Stimulated activated CD4-positive, alpha-beta T cell treated with anti-CD3 and anti-CD28 coated beads, Interleukin-2, amount 100 ng/mL, for 24 hours (primary cell): ENCODE measurements at regions not wholly inside any gene's neighbourhood (a gene's known extent, or its start where the extent isn't known, plus 50 kb on each side); places are given as distances from the start of the nearest gene placed in this dataset.
"Not testable (repeated sequence)": the region's sequence is repeated elsewhere in the genome, so short reads cannot be mapped to it uniquely, and the experiment has no call there.

Source experiments
- DNase-seq, 2 donors: peaks; one replicate each; pipeline ENCODE4 v3.0.0-alpha.2; 2020

DNA sequence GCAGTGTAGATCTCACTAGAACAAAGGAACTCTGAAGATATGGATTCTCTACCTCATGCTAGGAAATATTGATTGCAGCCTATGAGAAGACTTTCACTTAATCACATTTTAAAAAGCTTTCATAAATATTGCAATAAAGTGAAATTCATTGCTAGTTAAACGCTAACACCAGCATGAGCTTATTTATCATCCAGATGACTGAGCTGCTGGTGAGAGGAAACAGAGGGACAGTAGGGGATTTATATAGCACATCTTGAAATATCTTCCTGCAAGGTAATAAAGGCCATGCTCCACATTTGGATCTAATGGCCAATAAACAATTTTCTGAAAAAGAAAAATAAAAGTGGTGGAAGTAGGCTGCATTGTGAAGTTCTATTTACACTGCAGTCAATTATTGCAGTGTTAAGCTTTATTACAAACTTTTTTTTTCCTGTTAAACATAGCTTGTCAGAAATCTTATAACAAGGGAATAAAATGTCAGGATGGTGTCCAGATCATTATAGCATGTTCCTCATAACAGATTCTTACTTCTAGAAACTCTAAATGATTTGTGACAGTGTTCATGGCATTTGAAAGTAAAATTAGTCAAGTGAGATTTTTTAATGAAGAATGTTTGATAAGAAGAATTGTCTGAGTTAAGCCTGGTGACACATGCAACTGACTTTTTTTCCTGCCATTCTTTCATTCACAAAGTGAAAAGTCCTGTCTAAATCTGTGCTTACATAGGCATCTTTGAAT is 342.6 kb downstream of the DMAC1 start:
- DNase-seq, result no peak

DNA sequence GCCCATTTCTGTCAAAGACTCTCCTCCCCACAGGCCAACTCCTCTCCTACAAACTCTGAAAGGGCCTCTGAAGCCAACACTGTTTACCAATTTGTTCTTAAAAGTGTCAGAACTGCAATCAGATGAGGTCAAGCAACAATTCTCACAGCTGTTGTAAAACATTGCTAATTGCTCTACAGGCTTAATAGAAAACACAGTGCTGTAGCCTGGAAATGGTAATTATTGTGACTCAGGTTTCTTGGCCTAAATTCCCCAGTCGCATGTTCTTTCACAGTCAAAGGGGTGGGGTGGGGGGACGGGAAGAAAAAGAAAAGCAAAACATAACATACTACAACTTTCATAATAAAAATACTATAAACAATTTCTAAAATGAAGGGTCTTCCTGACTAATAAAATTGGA is 343.2 kb downstream of the DMAC1 start:
- no peak for DNase-seq

- DNase-seq, result no peak
Measured at GRCh38 chr9:7454624-7455023, 345.0 kb downstream of the DMAC1 start.

GRCh38 chr9:7452378-7452777 is 347.2 kb downstream of the DMAC1 start:
- DNase-seq, result no peak

DNA sequence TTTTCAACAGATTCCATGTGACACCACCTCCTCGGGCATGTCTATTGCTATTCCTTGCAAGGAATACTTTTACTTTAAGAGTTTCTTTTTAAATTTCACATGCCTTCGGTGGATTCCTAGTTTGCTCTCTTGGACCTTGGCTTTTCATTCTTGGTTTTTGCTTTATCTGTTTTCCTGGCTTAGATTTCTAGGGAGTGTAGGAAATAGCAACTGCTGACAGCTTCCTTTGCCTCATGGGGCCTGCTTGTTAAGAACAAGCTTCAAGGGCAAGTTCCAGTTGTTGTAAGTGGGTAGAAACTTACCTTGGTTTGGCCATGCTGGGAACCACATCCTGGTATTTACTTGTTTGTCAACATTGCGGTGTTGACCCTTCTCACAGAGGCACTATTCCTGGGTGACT is 348.5 kb downstream of the DMAC1 start:
- no peak for DNase-seq

DNA sequence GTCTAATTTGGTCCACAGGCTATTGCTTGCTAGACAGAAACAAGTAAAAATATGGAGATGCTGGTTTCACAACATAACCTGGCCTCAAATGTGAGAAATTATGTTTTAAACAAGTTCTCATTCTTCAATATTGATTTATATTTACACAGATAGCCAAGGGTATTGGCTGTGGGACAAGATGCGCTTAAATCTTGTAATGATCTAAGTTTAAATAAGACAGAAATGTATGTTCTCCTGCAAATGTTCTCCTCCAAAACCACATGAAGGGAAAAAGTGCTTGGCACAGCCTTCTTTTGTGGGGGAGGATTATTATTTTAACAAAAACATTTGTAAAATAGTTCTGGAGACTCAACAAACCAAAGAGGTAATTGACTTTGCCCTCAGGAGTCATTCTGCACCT is 356.0 kb downstream of the DMAC1 start:
- no peak for DNase-seq

GRCh38 chr9:7439355-7439995 is 360.1 kb downstream of the DMAC1 start:
- no peak for DNase-seq

DNA sequence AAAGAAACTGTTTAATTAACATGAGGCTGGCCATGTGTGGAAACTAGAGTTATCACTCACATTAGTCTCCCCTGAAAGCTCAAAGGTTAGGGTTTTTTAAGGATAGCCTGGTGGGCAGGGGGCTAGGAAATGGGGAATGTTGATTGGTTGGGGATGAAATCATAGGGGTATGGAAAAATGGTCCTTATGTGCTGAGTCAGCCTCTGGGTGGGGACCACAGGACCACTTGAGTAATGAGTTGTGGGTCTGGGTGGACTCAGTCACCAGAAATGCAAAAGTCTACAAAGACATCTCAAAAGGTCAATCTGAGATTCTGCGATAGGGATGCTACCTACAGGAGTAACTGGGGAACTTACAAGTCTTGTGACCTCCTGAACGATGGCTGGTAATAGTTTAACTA is 362.8 kb downstream of the DMAC1 start:
- no peak for DNase-seq

DNA sequence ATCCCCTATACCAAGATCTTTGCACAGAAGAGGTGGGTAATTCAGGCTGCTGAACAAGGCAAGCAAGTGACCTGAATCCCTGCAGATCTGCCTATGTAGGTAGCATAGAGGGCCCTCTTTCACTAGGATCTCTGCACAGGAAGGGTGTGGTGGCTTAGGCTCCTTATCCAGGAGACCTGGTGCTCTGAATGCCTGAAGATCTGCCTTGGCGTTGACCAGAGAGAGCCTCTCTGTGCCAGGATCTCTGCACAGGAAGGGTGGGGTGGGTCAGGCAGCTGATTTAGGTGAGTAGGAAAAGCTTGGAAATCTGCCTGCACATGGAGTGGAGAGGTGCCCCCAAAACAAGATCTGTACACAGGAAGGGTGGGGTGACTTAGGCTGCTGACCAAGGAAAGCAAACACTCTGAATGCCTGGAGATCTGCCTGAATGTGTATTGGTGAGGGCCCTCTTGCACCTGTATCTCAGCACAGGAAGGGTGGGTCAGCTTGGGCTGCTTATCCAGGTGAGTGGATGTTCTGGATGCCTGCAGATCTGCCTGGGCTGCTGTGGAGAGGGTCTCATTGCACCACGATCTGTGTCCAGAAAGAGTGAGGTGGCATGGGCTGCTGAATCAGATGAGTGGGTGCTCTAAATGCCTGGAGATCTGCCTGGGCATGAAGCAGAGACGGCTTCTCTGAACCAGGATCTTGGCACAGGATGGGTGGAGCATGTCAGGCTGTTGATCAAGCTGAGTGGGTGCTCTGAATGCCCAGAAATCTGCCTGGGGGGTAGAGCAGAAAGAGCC is 365.9 kb downstream of the DMAC1 start:
- DNase-seq, result no peak

- DNase-seq, result no peak
Measured at GRCh38 chr9:7432989-7433388, 366.6 kb downstream of the DMAC1 start.

DNA sequence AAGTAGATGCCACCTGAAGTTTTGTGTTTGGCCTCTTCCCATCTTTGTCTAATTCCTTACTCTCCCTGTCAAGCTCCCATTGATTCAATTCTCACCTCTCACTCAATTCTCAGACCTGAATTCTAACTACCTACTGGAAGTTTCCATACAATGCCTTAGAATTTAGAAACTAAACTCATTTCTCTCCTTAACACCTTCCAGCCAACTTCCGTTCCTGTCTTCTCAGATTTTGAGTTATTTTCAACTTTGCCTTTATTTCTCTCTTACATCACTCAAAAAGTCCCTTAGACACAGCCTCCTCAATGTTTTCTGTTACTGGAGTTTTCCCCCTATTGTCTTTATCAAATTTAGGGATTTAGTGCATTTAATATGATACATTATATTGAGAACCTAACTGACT is 382.2 kb downstream of the DMAC1 start:
- not testable (repeated sequence) for DNase-seq

DNA sequence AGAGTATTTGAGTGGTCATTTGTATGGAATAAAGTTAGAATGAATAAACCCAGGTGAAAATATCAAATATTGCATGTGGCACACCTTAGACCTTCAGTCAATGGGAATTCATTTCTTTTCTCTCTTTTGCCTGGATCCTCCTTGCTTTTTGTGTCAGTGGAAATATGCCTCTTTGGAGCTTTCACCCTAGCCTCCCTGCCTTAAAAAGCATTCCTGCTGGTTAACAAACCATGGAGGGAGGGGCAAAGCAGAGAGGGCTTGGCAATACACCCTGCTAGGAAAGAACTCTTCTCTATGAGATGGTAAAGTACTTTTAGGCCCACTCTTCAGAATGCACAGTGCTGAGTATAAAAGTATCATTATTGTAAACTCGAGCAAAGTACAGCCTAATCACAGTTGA is 383.7 kb downstream of the DMAC1 start:
- DNase-seq, result no peak

GRCh38 chr9:7408845-7409244 is 390.7 kb downstream of the DMAC1 start:
- no peak for DNase-seq

- no peak for DNase-seq
Measured at GRCh38 chr9:7407246-7407645, 392.3 kb downstream of the DMAC1 start.

GRCh38 chr9:7405924-7406604 is 393.5 kb downstream of the DMAC1 start:
- DNase-seq, result no peak

GRCh38 chr9:7403839-7404487 is 395.6 kb downstream of the DMAC1 start:
- no peak for DNase-seq

DNA sequence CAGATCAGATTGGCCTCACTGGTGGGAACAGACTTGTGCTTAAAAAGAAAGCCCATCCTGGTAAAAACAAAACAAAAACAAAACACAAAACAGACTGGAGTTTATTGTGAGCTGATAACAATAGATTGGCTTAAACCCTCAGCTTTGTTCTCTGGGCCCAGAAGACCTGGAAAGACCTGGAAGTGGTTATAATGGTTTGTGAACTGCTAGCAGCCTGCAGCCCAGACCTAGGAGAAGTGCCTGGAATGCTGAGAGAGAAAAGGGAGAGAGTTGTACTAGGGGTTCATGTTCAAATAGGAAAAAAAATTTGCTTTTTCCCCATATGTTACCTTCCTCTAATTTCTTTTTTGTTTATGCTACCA is 396.6 kb downstream of the DMAC1 start:
- DNase-seq, result no peak

GRCh38 chr9:7402334-7403027 is 397.1 kb downstream of the DMAC1 start:
- no peak for DNase-seq

DNA sequence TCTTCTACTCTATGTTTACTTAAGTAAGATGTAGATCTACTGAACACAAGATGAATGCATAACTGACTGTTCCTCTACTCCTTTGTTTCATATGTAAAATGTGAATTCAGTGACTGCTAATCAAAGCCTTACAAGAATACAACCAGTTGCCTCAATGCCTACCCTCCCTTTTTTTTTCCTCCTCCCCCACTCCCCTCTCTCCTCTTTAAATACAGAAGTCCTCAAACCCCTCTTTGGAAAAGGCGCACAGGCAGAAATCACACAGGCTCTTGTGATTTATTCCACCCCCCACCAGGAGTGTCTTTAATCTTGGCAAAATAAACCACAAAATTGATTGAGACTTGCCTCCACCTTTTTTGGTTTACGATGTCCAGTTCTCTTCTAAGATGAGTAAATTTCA is 398.5 kb downstream of the DMAC1 start:
- DNase-seq, result no peak

GRCh38 chr9:7394002-7394774 is 405.4 kb downstream of the DMAC1 start:
- no peak for DNase-seq

DNA sequence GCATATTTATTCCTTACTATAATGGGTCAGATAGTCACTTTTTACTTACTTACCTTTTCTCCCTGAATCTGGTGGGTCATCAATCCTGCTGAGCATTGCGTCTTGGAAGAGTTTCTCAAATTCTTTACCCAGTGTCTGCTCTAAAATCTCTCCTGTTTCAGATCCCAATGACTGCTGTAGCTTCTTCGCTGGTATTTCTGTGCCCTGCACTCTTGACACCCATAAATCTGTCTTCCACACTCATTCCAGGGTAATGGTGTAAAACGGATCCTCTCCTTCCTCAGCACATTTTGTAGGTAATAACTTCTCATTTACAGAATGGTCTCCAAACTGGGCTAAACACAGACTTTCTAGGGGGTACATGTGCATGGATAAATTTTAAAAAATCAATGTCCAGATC is 407.4 kb downstream of the DMAC1 start:
- DNase-seq, result no peak

DNA sequence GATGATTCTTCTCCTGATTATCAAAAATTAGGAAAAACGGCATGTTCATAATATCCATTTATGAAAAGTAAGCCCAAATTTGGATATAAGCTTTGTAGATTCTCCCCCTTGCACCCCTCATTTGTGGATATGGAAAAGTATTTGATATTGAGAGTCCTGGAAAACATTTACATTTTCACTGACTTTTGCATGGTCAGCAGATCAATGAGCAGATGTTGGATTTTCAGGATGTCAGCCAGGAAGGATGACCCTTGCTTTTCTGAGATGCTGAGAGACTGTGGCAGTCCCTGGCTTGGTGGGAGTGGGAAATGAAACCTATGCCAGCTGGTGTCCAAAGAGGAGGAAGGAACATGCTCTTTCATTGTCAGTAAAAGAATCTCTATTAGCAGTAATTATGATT is 410.8 kb downstream of the DMAC1 start:
- no peak for DNase-seq
